DMS153 treated with DMSO at 0.1 percent for 48 hours (cell line): ENCODE measurements at regions not wholly inside any gene's neighbourhood (a gene's known extent, or its start where the extent isn't known, plus 50 kb on each side); places are given as distances from the start of the nearest gene placed in this dataset.

Experiments used
- DNase-seq: peaks from one replicate; lab custom pipeline; 2025; ENCODE audit not compliant: unreplicated experiment; lab: John Stamatoyannopoulos, UW

GRCh38 chr5:125160787-125161502, 414.5 kb upstream of the ZNF608 start:
- DNase-seq, result no peak

GRCh38 chr5:125162714-125163113, 416.3 kb upstream of the ZNF608 start:
- no peak for DNase-seq

DNA sequence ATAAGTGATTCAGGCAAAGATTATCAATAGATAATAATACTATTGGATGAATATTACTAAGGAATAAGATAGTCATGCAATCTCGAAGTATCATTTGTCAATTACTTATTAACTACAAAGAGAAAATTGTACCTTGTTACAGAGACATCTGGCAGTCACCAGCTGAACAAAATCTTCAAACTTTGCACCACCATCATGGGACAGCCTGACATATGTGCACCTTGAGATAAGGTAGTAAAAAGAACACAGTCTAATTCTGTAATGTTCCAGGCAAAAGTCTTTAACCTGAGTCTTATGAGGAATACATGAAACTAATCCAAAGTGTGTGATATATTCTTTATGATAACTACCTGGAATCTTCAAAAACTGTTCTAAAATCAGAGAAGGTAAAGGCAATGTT, 423.0 kb upstream of the ZNF608 start:
- DNase-seq, result no peak

GRCh38 chr5:125171641-125172040, 425.2 kb upstream of the ZNF608 start:
- DNase-seq, result no peak

DNA sequence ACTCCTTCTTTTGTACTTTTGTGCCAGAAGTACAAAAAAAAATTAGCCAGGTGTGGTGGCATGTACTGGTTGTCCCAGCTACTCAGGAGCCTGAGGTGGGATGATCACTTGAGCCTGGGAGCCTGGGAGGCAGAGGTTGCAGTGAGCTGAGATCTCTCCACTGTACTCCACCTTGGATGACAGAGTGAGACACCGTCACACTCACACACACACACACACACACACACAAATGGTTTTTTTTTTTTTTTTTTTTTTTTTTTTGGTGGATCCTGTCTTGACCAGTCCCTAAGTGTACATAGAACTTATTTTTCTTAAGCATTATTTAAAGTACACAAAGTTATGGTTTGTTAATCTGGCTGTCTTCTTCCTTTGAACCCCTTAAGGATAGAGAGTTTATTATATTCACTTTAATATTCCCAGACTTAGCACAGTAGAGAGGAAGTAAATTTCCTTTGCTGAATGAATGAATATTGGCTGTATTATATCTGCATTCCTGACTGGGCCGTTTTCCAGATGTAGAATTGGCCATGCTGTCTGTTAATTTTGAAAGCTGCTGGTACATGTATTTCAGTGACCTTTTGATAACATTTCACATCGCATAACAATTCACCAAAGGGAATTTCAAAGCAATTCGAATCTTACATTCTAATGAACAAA, 429.0 kb upstream of the ZNF608 start:
- no peak for DNase-seq

DNA sequence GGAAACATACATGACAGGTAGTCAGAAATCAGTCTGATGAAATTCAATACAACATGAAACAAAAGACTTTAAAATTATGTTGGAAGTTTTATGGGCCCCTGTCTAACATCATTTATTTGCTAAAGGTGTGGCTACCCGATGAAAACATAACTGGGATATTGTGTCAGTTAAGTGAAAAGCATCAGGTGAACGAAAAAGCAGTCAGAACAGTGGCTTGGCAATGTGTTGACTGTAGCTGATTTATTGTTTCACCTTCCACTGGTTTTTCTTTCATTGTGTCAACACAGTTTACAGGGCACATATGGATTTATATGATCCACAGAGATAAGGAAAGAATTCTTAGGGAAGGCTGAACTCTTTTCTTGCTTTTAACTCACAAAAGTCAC, 429.6 kb upstream of the ZNF608 start:
- DNase-seq, result peak; percentile 20

DNA sequence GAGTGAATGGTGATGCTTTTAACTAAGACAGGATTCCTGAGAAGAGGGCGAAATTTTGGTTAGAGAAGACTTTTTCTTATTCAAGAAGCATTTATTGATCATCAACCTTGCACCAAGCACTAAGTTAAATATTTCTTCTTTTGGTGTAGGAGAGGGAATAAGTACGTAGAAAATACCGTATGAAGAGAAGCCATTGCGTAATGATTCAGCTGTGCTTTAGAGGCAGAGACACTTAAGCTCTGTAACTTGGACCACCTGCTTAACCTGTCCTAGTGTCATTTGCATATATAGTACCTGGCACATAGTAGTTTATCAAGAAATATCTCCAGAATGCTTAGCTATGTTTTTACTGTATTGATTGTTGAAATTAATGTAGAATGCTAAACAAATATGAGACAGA, 430.9 kb upstream of the ZNF608 start:
- no peak for DNase-seq

GRCh38 chr5:125179612-125180011, 433.2 kb upstream of the ZNF608 start:
- DNase-seq, result no peak

DNA sequence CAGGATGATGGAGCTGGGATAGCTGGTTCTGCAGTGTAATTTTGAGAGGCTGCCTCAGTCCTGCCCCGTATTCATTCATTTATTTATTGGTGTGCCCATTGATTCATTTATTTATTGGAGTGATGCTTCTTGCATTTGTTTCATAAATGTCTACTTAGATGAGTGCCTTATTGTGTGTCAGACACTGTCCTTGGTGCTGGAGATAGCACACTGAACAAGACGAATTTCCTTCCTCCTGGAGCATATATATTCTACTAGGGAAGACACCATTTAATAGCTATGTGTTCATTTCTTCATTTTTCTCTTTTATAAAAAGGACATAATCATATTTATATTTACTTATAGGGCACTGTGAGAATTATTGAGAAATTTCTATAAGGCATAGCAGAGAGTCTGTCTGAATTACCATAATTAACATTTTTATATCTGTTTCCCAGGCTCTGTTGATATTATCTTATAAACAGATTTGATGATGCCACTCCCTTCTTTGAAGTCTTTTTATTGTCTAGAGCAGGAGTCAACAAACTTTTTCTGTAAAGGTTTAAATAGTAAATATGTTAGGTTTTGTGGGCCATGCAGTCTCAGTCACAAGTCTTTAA, 433.9 kb upstream of the ZNF608 start:
- no peak for DNase-seq

- no peak for DNase-seq
These were observed 434.7 kb upstream of the ZNF608 start for GRCh38 chr5:125181159-125181558.

DNA sequence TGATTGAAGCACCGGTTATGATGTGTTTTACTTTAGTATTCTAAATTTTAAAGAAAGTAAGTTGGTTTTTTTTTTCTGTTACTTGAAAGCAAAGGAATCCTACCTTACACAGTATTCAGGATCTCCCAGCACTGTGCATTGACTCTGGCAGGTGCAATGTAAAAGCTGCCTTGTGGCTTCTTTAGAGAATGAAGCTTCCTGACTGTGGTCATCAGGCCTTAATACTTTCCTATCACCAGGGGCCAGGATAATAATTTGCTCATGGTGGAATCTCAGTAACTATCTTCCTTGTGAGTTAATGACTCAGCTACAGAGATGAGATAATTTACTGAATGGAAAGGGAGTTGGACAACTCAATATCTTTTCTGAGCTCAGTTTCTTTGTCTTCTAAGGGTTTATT, 435.5 kb upstream of the ZNF608 start:
- no peak for DNase-seq

- no peak for DNase-seq
These were observed 439.3 kb upstream of the ZNF608 start for GRCh38 chr5:125185740-125186139.

- DNase-seq, result no peak
These were observed 440.5 kb upstream of the ZNF608 start for GRCh38 chr5:125186911-125187375.

- no peak for DNase-seq
These were observed 443.1 kb upstream of the ZNF608 start for GRCh38 chr5:125189531-125189941.

DNA sequence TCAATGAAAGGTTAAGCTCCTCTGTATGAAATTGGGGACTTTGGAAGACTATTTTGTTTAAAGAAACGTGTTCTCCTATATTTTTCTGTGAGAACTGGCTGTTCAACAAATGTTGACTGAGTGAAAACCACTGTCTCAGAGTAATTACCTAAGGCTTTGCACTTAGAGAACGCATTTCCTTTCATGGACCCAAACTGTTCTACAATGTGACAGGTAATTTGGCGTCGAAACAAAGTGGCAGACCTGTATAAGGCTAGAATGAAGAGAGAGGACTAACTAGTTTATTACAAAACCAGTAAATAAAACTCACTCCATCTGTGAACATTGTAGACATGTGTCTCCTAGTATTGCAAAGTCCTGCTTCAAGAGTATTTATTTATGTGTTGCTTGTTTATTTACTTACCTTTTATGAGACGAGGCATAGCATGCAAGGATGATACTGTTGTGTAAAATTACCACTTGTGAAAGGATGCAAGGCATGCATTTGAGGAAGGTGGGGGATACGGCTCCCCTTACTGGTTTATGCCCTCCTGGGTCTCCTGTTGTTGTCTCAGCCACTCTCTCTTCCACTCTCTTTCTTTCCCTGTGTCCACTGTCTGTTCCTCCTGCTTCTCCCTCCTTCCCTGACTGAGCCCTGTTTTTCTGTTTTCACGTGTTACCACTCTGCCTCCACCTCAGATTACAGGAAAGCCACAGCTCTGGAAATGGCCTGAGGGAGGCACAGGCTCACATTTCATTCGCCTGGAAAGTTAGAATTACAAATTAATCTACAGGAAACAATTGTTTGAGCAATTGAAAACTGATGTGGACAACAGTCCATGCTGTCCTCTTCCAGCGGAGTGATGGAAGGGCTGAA, 444.0 kb upstream of the ZNF608 start:
- no peak for DNase-seq

DNA sequence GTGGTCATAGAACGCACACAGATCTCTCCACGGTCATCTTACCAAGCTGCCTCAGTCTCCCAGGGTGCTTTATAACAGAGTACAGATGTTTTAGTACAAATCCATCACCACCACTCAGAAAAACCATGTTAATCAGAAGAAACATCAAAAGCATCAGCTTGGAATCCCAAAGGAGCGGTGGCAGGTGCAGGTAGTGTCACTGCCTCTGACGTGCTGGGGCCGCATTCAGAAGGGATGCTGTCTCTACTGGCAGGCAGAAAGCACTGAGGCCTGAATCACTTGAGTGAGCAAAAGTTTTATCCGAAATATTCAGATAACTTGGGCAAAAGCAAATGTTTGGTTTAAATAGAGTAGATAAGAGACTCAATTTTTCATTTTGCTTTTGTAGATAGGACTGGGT, 448.4 kb upstream of the ZNF608 start:
- no peak for DNase-seq

DNA sequence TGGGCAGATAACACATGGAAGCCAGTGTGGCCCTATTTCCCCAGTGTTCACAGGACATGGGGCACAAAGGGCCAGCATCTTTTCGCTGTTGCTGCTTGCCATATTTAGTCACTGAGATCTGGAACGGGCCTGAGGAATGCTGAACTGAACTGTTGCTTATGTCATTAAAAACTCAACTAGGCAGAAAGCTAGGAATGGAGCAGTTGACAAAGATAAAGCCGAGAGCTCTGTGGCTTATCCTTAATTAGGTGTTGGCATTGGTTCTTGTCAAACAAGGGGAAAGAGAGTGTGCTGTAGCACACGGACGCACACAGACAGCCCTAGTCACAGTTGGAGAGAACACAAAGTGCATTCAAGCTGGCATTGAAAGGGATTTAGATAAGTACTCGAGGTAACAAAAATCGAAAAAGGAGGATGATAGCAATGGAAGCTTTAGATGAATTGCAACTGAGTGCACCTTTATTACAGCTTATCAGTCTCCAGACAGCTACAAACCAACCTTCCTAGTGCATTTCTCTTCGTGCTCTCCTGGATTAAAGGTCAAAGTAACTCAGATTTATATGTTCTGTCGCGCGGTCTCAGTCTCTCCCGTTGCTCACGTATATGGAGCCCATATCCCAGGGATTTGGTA, 450.2 kb upstream of the ZNF608 start:
- DNase-seq, result no peak

GRCh38 chr5:125197321-125197720, 450.9 kb upstream of the ZNF608 start:
- no peak for DNase-seq

- peak; percentile 71 for DNase-seq
These were observed 452.0 kb upstream of the ZNF608 start for GRCh38 chr5:125198270-125198974.

- DNase-seq, result no peak
These were observed 452.9 kb upstream of the ZNF608 start for GRCh38 chr5:125199373-125199772.
